H1 (cell line): ENCODE measurements at regions not wholly inside any gene's neighbourhood (a gene's known extent, or its start where the extent isn't known, plus 50 kb on each side); places are given as distances from the start of the nearest gene placed in this dataset.

Experiments
- CTCF ChIA-PET: fragments of 300-600 bp; sonication (Branson Sonifier 250); formaldehyde crosslinking; loops from one replicate; lab custom pipeline; 2021; ENCODE audit not compliant: partially characterized antibody; lab: Charles Lee
- POLR2A ChIA-PET: fragments of 300-600 bp; sonication (Branson Sonifier 250); formaldehyde crosslinking; loops from one replicate; lab custom pipeline; 2021; ENCODE audit warnings: inconsistent platforms; ENCODE audit not compliant: partially characterized antibody; lab: Charles Lee
- DNase-seq, 2 experiments: peaks; one replicate each; pipeline versions ENCODE4 v3.0.0 to v3.0.0-alpha.2; 2010 to 2022; ENCODE audit warnings: low spot score in 2 of 2, low read depth in 1 of 2, mixed read lengths in 1 of 2
- FAIRE-seq: peaks from 2 replicates; lab custom pipeline; 2011; peaks lifted over from hg19 to GRCh38; lab: Jason Lieb, UNC
- H2AFZ ChIP-seq: 2 replicates; pipeline ENCODE4 v1.8.1; 2012; ENCODE audit warnings: low read length, inconsistent platforms
- H2AK5ac ChIP-seq: 2 replicates; pipeline ENCODE4 v1.6.1; 2013; ENCODE audit warnings: low read depth, low read length
- H2BK120ac ChIP-seq: replicated peaks from 2 replicates; pipeline ENCODE3; 2013; ENCODE audit warnings: low read depth, low read length, inconsistent platforms
- H2BK12ac ChIP-seq: 2 replicates; pipeline ENCODE4 v1.6.1; 2013; ENCODE audit warnings: low read depth, low read length
- H2BK15ac ChIP-seq: 2 replicates; pipeline ENCODE4 v1.6.1; 2013; ENCODE audit warnings: low read length
- H2BK20ac ChIP-seq: 2 replicates; pipeline ENCODE4 v1.6.1; 2013; ENCODE audit warnings: low read length
- H2BK5ac ChIP-seq: 2 replicates; pipeline ENCODE4 v1.6.1; 2013; ENCODE audit warnings: low read depth, low read length
- H3K14ac ChIP-seq: 2 replicates; pipeline ENCODE4 v1.6.1; 2013; ENCODE audit warnings: inconsistent platforms; ENCODE audit not compliant: insufficient read length
- H3K18ac ChIP-seq: 2 replicates; pipeline ENCODE4 v1.6.1; 2013; ENCODE audit warnings: low read length; ENCODE audit errors: extremely low read depth
- H3K23ac ChIP-seq: 2 replicates; pipeline ENCODE4 v1.6.1; 2013; ENCODE audit warnings: inconsistent platforms; ENCODE audit not compliant: insufficient read length
- H3K23me2 ChIP-seq: 2 replicates; pipeline ENCODE4 v1.6.1; 2013; ENCODE audit warnings: low read depth, low read length
- H3K27ac ChIP-seq: 2 replicates; pipeline ENCODE4 v1.6.1; 2011; ENCODE audit warnings: low read depth, low read length, inconsistent platforms
- H3K27me3 ChIP-seq, 4 experiments: replicated peaks in 1 of 4; 1 replicate in 1 of 4; 2 replicates in 3 of 4; pipeline versions ENCODE4 v1.6.1 to v1.8.1; 2011 to 2013; ENCODE audit warnings: low read length in 3 of 4, mild to moderate bottlenecking in 3 of 4, inconsistent platforms in 2 of 4, mixed read lengths in 2 of 4, moderate library complexity in 1 of 4; ENCODE audit not compliant: control insufficient read depth in 3 of 4, insufficient read depth in 3 of 4; ENCODE audit errors: extremely low read depth in 1 of 4
- H3K36me3 ChIP-seq, 4 experiments: 2 replicates each; pipeline versions ENCODE4 v1.6.1 to v1.8.1; 2011 to 2013; ENCODE audit warnings: mild to moderate bottlenecking in 4 of 4, low read length in 3 of 4, moderate library complexity in 2 of 4, control low read depth in 1 of 4, inconsistent platforms in 1 of 4; ENCODE audit not compliant: insufficient read depth in 4 of 4, control insufficient read depth in 2 of 4
- H3K4ac ChIP-seq: replicated peaks from 2 replicates; pipeline ENCODE3; 2013; ENCODE audit warnings: low read length, low read depth, mixed read lengths, inconsistent platforms; ENCODE audit not compliant: insufficient read length
- H3K4me1 ChIP-seq, 4 experiments: replicated peaks in 1 of 4; 1 replicate in 1 of 4; 2 replicates in 3 of 4; pipeline versions ENCODE4 v1.6.1 to v1.8.1; 2011 to 2013; ENCODE audit warnings: low read length in 3 of 4, inconsistent platforms in 2 of 4, mixed read lengths in 1 of 4; ENCODE audit not compliant: insufficient read depth in 4 of 4, control insufficient read depth in 3 of 4
- H3K4me2 ChIP-seq, 2 experiments: 2 replicates each; pipeline versions ENCODE4 v1.6.1 to v1.8.1; 2011 to 2013; ENCODE audit warnings: low read depth in 2 of 2, low read length in 2 of 2, control low read depth in 1 of 2, inconsistent platforms in 1 of 2, mild to moderate bottlenecking in 1 of 2; ENCODE audit not compliant: insufficient read depth in 1 of 2
- H3K4me3 ChIP-seq, 4 experiments: fragments of 200-600, 300-600 bp in 1 of 4; sonication (generic), shearing (Covaris generic), sonication (Bioruptor Twin) in 1 of 4; 2 replicates each; pipeline versions ENCODE4 v1.5.1 to v1.8.1; 2011 to 2016; ENCODE audit warnings: low read length in 4 of 4, low read depth in 3 of 4, control low read depth in 2 of 4, inconsistent platforms in 2 of 4, mild to moderate bottlenecking in 2 of 4, mixed read lengths in 1 of 4, moderate library complexity in 1 of 4; ENCODE audit not compliant: insufficient read depth in 2 of 4; ENCODE audit errors: extremely low read depth in 1 of 4
- H3K56ac ChIP-seq: replicated peaks from 2 replicates; pipeline ENCODE3; 2013; ENCODE audit warnings: low read depth, mild to moderate bottlenecking, mixed read lengths, low read length, inconsistent platforms; ENCODE audit not compliant: insufficient read length
- H3K79me1 ChIP-seq: 2 replicates; pipeline ENCODE4 v1.6.1; 2013; ENCODE audit warnings: low read depth, low read length, control low read depth
- H3K79me2 ChIP-seq, 2 experiments: 2 replicates each; pipeline versions ENCODE4 v1.6.1 to v1.8.1; 2012 to 2013; ENCODE audit warnings: low read length in 2 of 2, mild to moderate bottlenecking in 2 of 2, inconsistent platforms in 1 of 2; ENCODE audit not compliant: insufficient read depth in 2 of 2, control insufficient read depth in 1 of 2
- H3K9ac ChIP-seq, 4 experiments: replicated peaks in 1 of 4; 1 replicate in 1 of 4; 2 replicates in 3 of 4; pipeline versions ENCODE4 v1.6.1 to v1.8.1; 2011 to 2013; ENCODE audit warnings: low read depth in 3 of 4, low read length in 3 of 4, control low read depth in 2 of 4, mild to moderate bottlenecking in 2 of 4, moderate library complexity in 2 of 4, inconsistent platforms in 1 of 4; ENCODE audit errors: extremely low read depth in 1 of 4
- H3K9me3 ChIP-seq, 2 experiments: 2 replicates each; pipeline versions ENCODE4 v1.6.1 to v1.8.1; 2012 to 2013; ENCODE audit warnings: mild to moderate bottlenecking in 2 of 2, moderate library complexity in 2 of 2, control low read depth in 1 of 2, inconsistent platforms in 1 of 2, low read depth in 1 of 2, low read length in 1 of 2, mixed read lengths in 1 of 2; ENCODE audit not compliant: insufficient read depth in 2 of 2
- H4K20me1 ChIP-seq, 2 experiments: replicated peaks in 1 of 2; 2 replicates each; pipeline versions ENCODE3 to v1.8.1; 2011 to 2013; ENCODE audit warnings: inconsistent platforms in 2 of 2, low read length in 2 of 2, mild to moderate bottlenecking in 1 of 2; ENCODE audit not compliant: insufficient read depth in 2 of 2, control insufficient read depth in 1 of 2
- H4K5ac ChIP-seq: 2 replicates; pipeline ENCODE4 v1.6.1; 2013; ENCODE audit warnings: low read length, low read depth, mixed read lengths, inconsistent platforms; ENCODE audit not compliant: insufficient read length
- H4K8ac ChIP-seq: 2 replicates; pipeline ENCODE4 v1.8.0; 2013; ENCODE audit warnings: mild to moderate bottlenecking, moderate library complexity, low read length, inconsistent platforms; ENCODE audit not compliant: insufficient read depth; ENCODE audit errors: extremely low read depth
- H4K91ac ChIP-seq: replicated peaks from 2 replicates; pipeline ENCODE3; 2013; ENCODE audit warnings: low read length, mixed read lengths, inconsistent platforms; ENCODE audit not compliant: insufficient read length
- BCL11A ChIP-seq, 2 experiments: IDR thresholded peaks; one replicate each; pipeline ENCODE4 v1.6.1; 2011; ENCODE audit warnings: low read depth in 2 of 2, low read length in 2 of 2, mild to moderate bottlenecking in 2 of 2
- CBX8 ChIP-seq: fragments of 300-800, 300-1000 bp; sonication (generic); IDR thresholded peaks from 2 replicates; pipeline ENCODE4 v1.7.1; 2016; ENCODE audit warnings: low read depth, low read length, borderline replicate concordance
- CTCF ChIP-seq, 3 experiments: IDR thresholded peaks; 1 replicate in 2 of 3; 2 replicates in 1 of 3; pipeline versions ENCODE4 v1.5.1 to v1.6.1; 2011; ENCODE audit warnings: low read length in 3 of 3, mild to moderate bottlenecking in 3 of 3, inconsistent platforms in 2 of 3, low read depth in 1 of 3, moderate library complexity in 1 of 3; ENCODE audit not compliant: insufficient read depth in 1 of 3; ENCODE audit errors: control extremely low read depth in 1 of 3
- EGR1 ChIP-seq: IDR thresholded peaks from 2 replicates; pipeline ENCODE4 v1.6.1; 2011; ENCODE audit warnings: low read depth, low read length, borderline replicate concordance
- EP300 ChIP-seq, 2 experiments: IDR thresholded peaks; 1 replicate in 1 of 2; 2 replicates in 1 of 2; pipeline ENCODE4 v1.6.1; 2011 to 2012; ENCODE audit warnings: low read depth in 2 of 2, low read length in 2 of 2, mild to moderate bottlenecking in 2 of 2, borderline replicate concordance in 1 of 2, inconsistent platforms in 1 of 2, moderate library complexity in 1 of 2
- KDM1A ChIP-seq: fragments of 200-600, 300-600 bp; sonication (generic); IDR thresholded peaks from 2 replicates; pipeline ENCODE4 v1.7.1; 2016; ENCODE audit warnings: mild to moderate bottlenecking, low read length, borderline replicate concordance
- NANOG ChIP-seq: IDR thresholded peaks from 2 replicates; pipeline ENCODE4 v1.6.1; 2011; ENCODE audit warnings: low read length, low read depth, mild to moderate bottlenecking, inconsistent platforms; ENCODE audit not compliant: insufficient read depth, poor library complexity, severe bottlenecking
- RBBP5 ChIP-seq: IDR thresholded peaks from 2 replicates; pipeline ENCODE4 v1.7.1; 2012; ENCODE audit warnings: low read depth, mild to moderate bottlenecking, inconsistent platforms, low read length, moderate library complexity, borderline replicate concordance
- RXRA ChIP-seq: IDR thresholded peaks from 2 replicates; pipeline ENCODE4 v1.6.1; 2011; ENCODE audit warnings: low read depth, mild to moderate bottlenecking, low read length, moderate library complexity; ENCODE audit not compliant: insufficient read depth
- SAP30 ChIP-seq: fragments of 300-600 bp; sonication (generic); IDR thresholded peaks from 2 replicates; pipeline ENCODE4 v1.7.1; 2012; ENCODE audit warnings: low read length, moderate library complexity, mild to moderate bottlenecking, inconsistent platforms; ENCODE audit not compliant: insufficient read depth, insufficient replicate concordance
- ZNF274 ChIP-seq: IDR thresholded peaks from 2 replicates; pipeline ENCODE4 v1.7.0; 2012; ENCODE audit warnings: low read length, borderline replicate concordance; ENCODE audit errors: extremely low read depth
- WGBS, 2 experiments: shearing (Covaris generic) in 1 of 2; methylation state at CpG; one replicate each; pipeline versions ENCODE4 v1.1.6 to v1.1.7; 2013 to 2015; ENCODE audit warnings: low lambda C conversion rate in 2 of 2, mixed read lengths in 2 of 2, inconsistent platforms in 1 of 2, low coverage in 1 of 2, missing lambda C conversion rate in 1 of 2; ENCODE audit not compliant: insufficient replicate concordance in 2 of 2, insufficient coverage in 1 of 2, insufficient read length in 1 of 2; ENCODE audit errors: extremely low coverage in 1 of 2, missing lambda C conversion rate in 1 of 2; 5-methylcytosine and 5-hydroxymethylcytosine counted together

GRCh38 chr7:15801551-15801950 lies 115.1 kb upstream of the MEOX2 start:
- Histone ChIP-seq H3K27ac (no peak overlapping the region), H3K9ac (no peak overlapping the region), H4K5ac (no peak overlapping the region), H3K4me2 (no peak overlapping the region), H3K18ac (no peak overlapping the region), H4K8ac (no peak overlapping the region), H2AFZ (0 out of 2 replicates have a peak overlapping the region, but pooled peaks have one; percentile 3), H3K56ac (no peak overlapping the region), H3K23me2 (no peaks in the 10 kb centered on the region), H4K20me1 (no peaks in the 10 kb centered on the region), H3K4ac (no peak overlapping the region), H3K4me3 (no peak overlapping the region), H3K27me3 (no peaks in the 10 kb centered on the region), H2BK12ac (no peak overlapping the region), H3K79me1 (no peaks in the 10 kb centered on the region), H2BK15ac (no peak overlapping the region), H3K14ac (no peak overlapping the region), H4K91ac (no peak overlapping the region), H3K23ac (no peak overlapping the region), H2AK5ac (no peak overlapping the region), H3K79me2 (no peaks in the 10 kb centered on the region), H3K9me3 (no peaks in the 10 kb centered on the region), H3K4me1 (no peaks in the 10 kb centered on the region), H2BK20ac (no peak overlapping the region), H2BK5ac (no peak overlapping the region), H2BK120ac (no peak overlapping the region), H3K36me3 (no peaks in the 10 kb centered on the region)
- DNase-seq (no peak), FAIRE-seq (no peak)
- CTCF ChIA-PET: interaction anchor here (1.2 kb wide), 1 partner anchor 10 kb away, joined by 3 read pairs; no protein-coding TSS in a partner anchor
- 85% methylated on average over 3 of the region's 3 CpGs; no CpG with 5 or more reads in 1 of the 2 experiments for WGBS, 2 experiments
- POLR2A ChIA-PET: no interaction called here
- TF ChIP-seq CBX8 (no peak), SAP30 (no peak), EGR1 (no peak), EP300 (IDR thresholded peaks at IDR 0.05; ENCODE audit: borderline replicate concordance in 1 of 2, low read depth in 2 of 2, low read length in 2 of 2) (no peak), BCL11A (IDR thresholded peaks at IDR 0.05; ENCODE audit: low read depth in 2 of 2, low read length in 2 of 2) (no peak), ZNF274 (no peak), NANOG (no peak), RXRA (no peak), KDM1A (no peak), CTCF (IDR thresholded peaks at IDR 0.05; ENCODE audit: control extremely low read depth in 1 of 3, insufficient read depth in 1 of 3, low read depth in 1 of 3, low read length in 3 of 3) (no peak), RBBP5 (no peak)
